SK-N-SH (cell line): ENCODE measurements at regions not wholly inside any gene's neighbourhood (a gene's known extent, or its start where the extent isn't known, plus 50 kb on each side); places are given as distances from the start of the nearest gene placed in this dataset.

ENCODE experiments used
- CTCF ChIP-seq: fragments of 200-600 bp; sonication (generic); IDR thresholded peaks from 2 replicates; pipeline ENCODE4 v1.6.1; 2017; ENCODE audit warnings: antibody characterized with exemption, mild to moderate bottlenecking, moderate library complexity
- TF ChIP-seq, protein P1 (sequence below): IDR thresholded peaks from 2 replicates; pipeline ENCODE4 v1.4.0; 2012; ENCODE audit warnings: low read depth

GRCh38 chr18:54089749-54090459 lies 134.6 kb downstream of the MBD2 start:
- TF ChIP-seq CTCF: no peak
- TF ChIP-seq, protein P1, sequence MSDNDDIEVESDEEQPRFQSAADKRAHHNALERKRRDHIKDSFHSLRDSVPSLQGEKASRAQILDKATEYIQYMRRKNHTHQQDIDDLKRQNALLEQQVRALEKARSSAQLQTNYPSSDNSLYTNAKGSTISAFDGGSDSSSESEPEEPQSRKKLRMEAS: no peak
